T-helper 9 cell (primary cell): ENCODE measurements at regions not wholly inside any gene's neighbourhood (a gene's known extent, or its start where the extent isn't known, plus 50 kb on each side); places are given as distances from the start of the nearest gene placed in this dataset.
A peak's percentile ranks its signal among the peaks of the same experiment; 100 is the strongest.
"Not testable (repeated sequence)": the region's sequence is repeated elsewhere in the genome, so short reads cannot be mapped to it uniquely, and the experiment has no call there.

ENCODE experiments used
- DNase-seq: peaks from one replicate; pipeline ENCODE4 v3.0.0-alpha.2; 2020

- not testable (repeated sequence) for DNase-seq
These were observed 177.6 kb upstream of the PLGLB1 start for GRCh38 chr2:87199228-87199627.

GRCh38 chr2:87204569-87205147, 183.0 kb upstream of the PLGLB1 start:
- DNase-seq, result not testable (repeated sequence)

- not testable (repeated sequence) for DNase-seq
These were observed 191.3 kb upstream of the PLGLB1 start for GRCh38 chr2:87212938-87213337.

GRCh38 chr2:87217005-87217404, 195.4 kb upstream of the PLGLB1 start:
- DNase-seq, result not testable (repeated sequence)

GRCh38 chr2:87217741-87218410, 196.2 kb upstream of the PLGLB1 start:
- DNase-seq, result peak; percentile 43

GRCh38 chr2:87220651-87221050, 199.0 kb upstream of the PLGLB1 start:
- not testable (repeated sequence) for DNase-seq

GRCh38 chr2:87222131-87222530, 200.5 kb upstream of the PLGLB1 start:
- not testable (repeated sequence) for DNase-seq

- DNase-seq, result not testable (repeated sequence)
These were observed 202.2 kb upstream of the PLGLB1 start for GRCh38 chr2:87223873-87224272.

GRCh38 chr2:87229091-87229689, 207.5 kb upstream of the PLGLB1 start:
- not testable (repeated sequence) for DNase-seq

- not testable (repeated sequence) for DNase-seq
These were observed 208.3 kb upstream of the PLGLB1 start for GRCh38 chr2:87229964-87230363.

GRCh38 chr2:87235333-87235981, 213.8 kb upstream of the PLGLB1 start:
- not testable (repeated sequence) for DNase-seq

GRCh38 chr2:87237570-87238336, 216.1 kb upstream of the PLGLB1 start:
- DNase-seq, result not testable (repeated sequence)

GRCh38 chr2:87239558-87240215, 218.0 kb upstream of the PLGLB1 start:
- not testable (repeated sequence) for DNase-seq

- DNase-seq, result not testable (repeated sequence)
These were observed 224.5 kb upstream of the PLGLB1 start for GRCh38 chr2:87246066-87246717.

- not testable (repeated sequence) for DNase-seq
These were observed 230.4 kb upstream of the PLGLB1 start for GRCh38 chr2:87252046-87252445.

GRCh38 chr2:87254562-87254961, 232.9 kb upstream of the PLGLB1 start:
- DNase-seq, result not testable (repeated sequence)

- not testable (repeated sequence) for DNase-seq
These were observed 233.8 kb upstream of the PLGLB1 start for GRCh38 chr2:87255410-87255809.

GRCh38 chr2:87258887-87259286, 237.2 kb upstream of the PLGLB1 start:
- DNase-seq, result not testable (repeated sequence)

- DNase-seq, result not testable (repeated sequence)
These were observed 240.6 kb upstream of the PLGLB1 start for GRCh38 chr2:87262184-87262702.

GRCh38 chr2:87263868-87264518, 242.3 kb upstream of the PLGLB1 start:
- DNase-seq, result not testable (repeated sequence)

- not testable (repeated sequence) for DNase-seq
These were observed 253.5 kb upstream of the PLGLB1 start for GRCh38 chr2:87275192-87275591.
